ENCODE measurements at regions not wholly inside any gene's neighbourhood (a gene's known extent, or its start where the extent isn't known, plus 50 kb on each side); places are given as distances from the start of the nearest gene placed in this dataset.

GRCh38 chr5:90117005-90117404 is 292.6 kb downstream of the CETN3 start:
- intact Hi-C loops (cut with micrococcal nuclease; ENCODE audit: unreplicated experiment), result no loop called here
- Histone ChIP-seq H4K20me1 (ENCODE audit: insufficient read depth, low read length) (no peaks in the 10 kb centered on the region), H3K79me2 (ENCODE audit: insufficient read depth, low read depth, low read length) (no peaks in the 10 kb centered on the region), H3K36me3 (ENCODE audit: insufficient read depth, low read length) (no peaks in the 10 kb centered on the region), H3K4me1 (ENCODE audit: insufficient read depth, low read length, poor library complexity, severe bottlenecking) (no peaks in the 10 kb centered on the region), H2AFZ (ENCODE audit: low read length) (no peak overlapping the region), H3K27ac (ENCODE audit: low read depth, low read length, poor library complexity, severe bottlenecking) (no peak overlapping the region), H3K9me3 (ENCODE audit: low read length) (no peaks in the 10 kb centered on the region), H3K4me3 (ENCODE audit: low read depth, low read length, poor library complexity, severe bottlenecking) (no peak overlapping the region), H3K4me2 (ENCODE audit: low read length) (no peak overlapping the region), H3K9me2 (ENCODE audit: insufficient read depth, low read length) (no peaks in the 10 kb centered on the region)
- ChIA-PET POLR2A (no interaction called here), CTCF (ENCODE audit: unreplicated experiment) (no interaction called here)
- no TSS peak for BruUV-seq (replicated peaks)
- DNase-seq (ENCODE audit: low spot score), result no peak
- TF ChIP-seq, protein P1, sequence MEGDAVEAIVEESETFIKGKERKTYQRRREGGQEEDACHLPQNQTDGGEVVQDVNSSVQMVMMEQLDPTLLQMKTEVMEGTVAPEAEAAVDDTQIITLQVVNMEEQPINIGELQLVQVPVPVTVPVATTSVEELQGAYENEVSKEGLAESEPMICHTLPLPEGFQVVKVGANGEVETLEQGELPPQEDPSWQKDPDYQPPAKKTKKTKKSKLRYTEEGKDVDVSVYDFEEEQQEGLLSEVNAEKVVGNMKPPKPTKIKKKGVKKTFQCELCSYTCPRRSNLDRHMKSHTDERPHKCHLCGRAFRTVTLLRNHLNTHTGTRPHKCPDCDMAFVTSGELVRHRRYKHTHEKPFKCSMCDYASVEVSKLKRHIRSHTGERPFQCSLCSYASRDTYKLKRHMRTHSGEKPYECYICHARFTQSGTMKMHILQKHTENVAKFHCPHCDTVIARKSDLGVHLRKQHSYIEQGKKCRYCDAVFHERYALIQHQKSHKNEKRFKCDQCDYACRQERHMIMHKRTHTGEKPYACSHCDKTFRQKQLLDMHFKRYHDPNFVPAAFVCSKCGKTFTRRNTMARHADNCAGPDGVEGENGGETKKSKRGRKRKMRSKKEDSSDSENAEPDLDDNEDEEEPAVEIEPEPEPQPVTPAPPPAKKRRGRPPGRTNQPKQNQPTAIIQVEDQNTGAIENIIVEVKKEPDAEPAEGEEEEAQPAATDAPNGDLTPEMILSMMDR (conservative IDR thresholded peaks at IDR 0.05; ENCODE audit: low read length), result no peak
- TF ChIP-seq EZH2phosphoT487 (IDR thresholded peaks at IDR 0.05; ENCODE audit: borderline replicate concordance, low read depth, low read length), result no peak

DNA sequence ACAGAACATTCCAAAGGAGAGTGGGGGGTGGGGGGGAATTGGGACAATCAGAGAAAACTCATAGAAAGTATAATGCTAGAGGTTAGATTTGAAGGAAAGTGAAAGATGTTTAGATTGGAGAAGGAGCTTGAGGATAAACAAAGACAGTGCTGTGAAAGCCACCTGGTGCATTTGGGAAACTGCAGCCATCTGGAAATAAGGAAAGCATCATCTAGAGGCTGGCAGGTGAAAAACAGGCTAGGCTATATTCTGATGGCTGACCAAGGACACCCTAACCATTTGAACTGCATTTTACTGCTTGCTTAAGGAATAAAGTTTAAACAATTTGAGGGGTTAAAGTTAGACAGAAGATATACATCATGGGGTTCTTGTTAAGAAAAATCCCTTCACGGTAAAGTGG is 296.4 kb downstream of the CETN3 start:
- no peak overlapping the region for H3K4me3 ChIP-seq (ENCODE audit: low read depth, low read length, poor library complexity, severe bottlenecking)
- H3K4me1 ChIP-seq (ENCODE audit: insufficient read depth, low read length, poor library complexity, severe bottlenecking), result no peaks in the 10 kb centered on the region
- no peaks in the 10 kb centered on the region for H3K9me3 ChIP-seq (ENCODE audit: low read length)
- no peak for DNase-seq (ENCODE audit: low spot score)
- ChIA-PET CTCF (ENCODE audit: unreplicated experiment) (no interaction called here), POLR2A (no interaction called here)
- no peak for TF ChIP-seq EZH2phosphoT487 (IDR thresholded peaks at IDR 0.05; ENCODE audit: borderline replicate concordance, low read depth, low read length)
- TF ChIP-seq, protein P1 (conservative IDR thresholded peaks at IDR 0.05; ENCODE audit: low read length), result no peak
- no TSS peak for BruUV-seq (replicated peaks)
- no peaks in the 10 kb centered on the region for H3K9me2 ChIP-seq (ENCODE audit: insufficient read depth, low read length)
- intact Hi-C loops (cut with micrococcal nuclease; ENCODE audit: unreplicated experiment), result no loop called here
- no peaks in the 10 kb centered on the region for H4K20me1 ChIP-seq (ENCODE audit: insufficient read depth, low read length)
- H3K4me2 ChIP-seq (ENCODE audit: low read length), result no peak overlapping the region
- no peaks in the 10 kb centered on the region for H3K36me3 ChIP-seq (ENCODE audit: insufficient read depth, low read length)
- no peaks in the 10 kb centered on the region for H3K79me2 ChIP-seq (ENCODE audit: insufficient read depth, low read depth, low read length)
- H2AFZ ChIP-seq (ENCODE audit: low read length), result no peak overlapping the region
- H3K27ac ChIP-seq (ENCODE audit: low read depth, low read length, poor library complexity, severe bottlenecking), result no peak overlapping the region

DNA sequence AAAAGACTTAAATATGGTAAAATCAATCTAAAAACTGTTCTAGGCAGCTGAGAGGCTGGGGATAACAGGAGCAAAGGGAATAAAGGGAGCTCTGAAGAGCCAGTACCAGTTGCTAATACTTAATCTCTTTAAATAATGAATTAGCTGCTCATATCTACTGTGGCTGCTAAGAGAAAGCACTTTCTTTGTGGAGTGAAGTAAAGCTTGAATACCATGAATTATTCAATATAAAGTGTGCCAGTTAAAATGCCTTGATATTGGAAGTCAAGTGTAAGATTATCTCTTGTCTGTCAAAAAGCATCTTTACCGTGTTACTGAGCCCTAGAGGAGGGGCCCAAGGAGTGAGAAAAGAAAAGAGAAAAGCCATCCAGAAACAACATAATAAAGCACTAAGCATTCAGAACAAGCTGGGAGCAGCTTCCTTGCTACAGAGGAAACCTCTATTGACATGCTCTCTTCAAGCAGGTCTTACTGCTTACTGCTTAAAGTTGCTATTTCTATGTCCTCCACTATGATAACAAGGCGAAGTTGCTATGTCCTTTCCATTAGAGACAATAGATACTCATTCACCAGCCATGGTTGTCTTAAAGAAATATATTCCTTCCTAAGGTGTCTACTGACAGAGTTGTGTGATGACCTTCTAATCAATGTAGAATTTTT is 297.4 kb downstream of the CETN3 start:
- Histone ChIP-seq H4K20me1 (ENCODE audit: insufficient read depth, low read length) (no peaks in the 10 kb centered on the region), H3K79me2 (ENCODE audit: insufficient read depth, low read depth, low read length) (no peaks in the 10 kb centered on the region), H2AFZ (ENCODE audit: low read length) (no peak overlapping the region), H3K4me3 (ENCODE audit: low read depth, low read length, poor library complexity, severe bottlenecking) (no peak overlapping the region), H3K9me3 (ENCODE audit: low read length) (no peaks in the 10 kb centered on the region), H3K27ac (ENCODE audit: low read depth, low read length, poor library complexity, severe bottlenecking) (no peak overlapping the region), H3K4me1 (ENCODE audit: insufficient read depth, low read length, poor library complexity, severe bottlenecking) (no peaks in the 10 kb centered on the region), H3K9me2 (ENCODE audit: insufficient read depth, low read length) (no peaks in the 10 kb centered on the region), H3K36me3 (ENCODE audit: insufficient read depth, low read length) (no peaks in the 10 kb centered on the region), H3K4me2 (ENCODE audit: low read length) (no peak overlapping the region)
- ChIA-PET CTCF (ENCODE audit: unreplicated experiment) (no interaction called here), POLR2A (no interaction called here)
- no peak for DNase-seq (ENCODE audit: low spot score)
- intact Hi-C loops (cut with micrococcal nuclease; ENCODE audit: unreplicated experiment), result no loop called here
- TF ChIP-seq, protein P1 (conservative IDR thresholded peaks at IDR 0.05; ENCODE audit: low read length), result no peak
- TF ChIP-seq EZH2phosphoT487 (IDR thresholded peaks at IDR 0.05; ENCODE audit: borderline replicate concordance, low read depth, low read length), result no peak
- BruUV-seq (replicated peaks), result no TSS peak

Measured in OCI-LY7 (cell line).